Epidermal melanocyte (primary cell): ENCODE measurements at regions not wholly inside any gene's neighbourhood (a gene's known extent, or its start where the extent isn't known, plus 50 kb on each side); places are given as distances from the start of the nearest gene placed in this dataset.

Experiments used
- DNase-seq: peaks from one replicate; pipeline ENCODE4 v3.0.0; 2011; ENCODE audit warnings: low spot score; ENCODE audit not compliant: insufficient read length

DNA sequence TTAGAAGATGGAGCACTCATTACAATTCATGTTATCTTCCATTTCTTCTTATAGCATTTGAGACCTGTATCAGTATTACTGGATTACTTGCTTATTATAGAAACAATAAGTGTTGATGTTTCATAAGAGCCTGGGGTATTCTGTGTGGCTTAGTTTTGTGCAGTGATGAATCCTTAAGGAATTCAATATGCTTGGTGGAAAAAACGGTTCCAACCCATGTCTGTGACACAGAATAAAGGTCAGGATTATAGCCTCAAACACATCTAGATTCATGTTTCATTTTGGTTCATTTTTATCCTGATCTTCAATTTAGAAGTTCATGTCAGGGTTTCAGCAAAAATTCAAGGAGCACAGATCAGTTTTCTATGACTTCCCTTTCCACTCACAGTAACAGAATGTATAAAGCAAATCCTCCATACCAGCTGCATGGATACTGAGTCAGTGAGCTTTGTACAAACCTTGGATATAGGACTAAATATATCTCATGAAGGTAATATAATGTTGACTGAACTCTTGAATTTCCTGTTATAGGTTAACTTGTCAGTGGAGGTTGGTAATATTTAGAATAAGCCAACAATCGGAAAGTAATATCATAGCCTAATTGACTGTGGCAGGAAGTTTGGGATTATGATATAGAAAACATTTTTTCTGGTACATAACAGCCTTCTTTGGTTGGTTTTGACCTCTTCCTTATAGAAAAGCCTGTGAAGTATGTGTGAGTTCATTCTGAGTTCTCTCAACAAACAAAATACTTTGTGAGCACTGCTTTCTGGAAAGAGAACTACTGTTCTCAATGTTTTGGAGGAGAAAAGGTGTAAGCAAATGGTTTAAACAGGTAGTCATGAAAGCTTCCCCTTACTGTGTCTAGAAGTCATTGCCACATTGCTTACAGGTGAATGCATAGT, 218.2 kb upstream of the TPM1 start:
- peak; percentile 27 for DNase-seq

DNA sequence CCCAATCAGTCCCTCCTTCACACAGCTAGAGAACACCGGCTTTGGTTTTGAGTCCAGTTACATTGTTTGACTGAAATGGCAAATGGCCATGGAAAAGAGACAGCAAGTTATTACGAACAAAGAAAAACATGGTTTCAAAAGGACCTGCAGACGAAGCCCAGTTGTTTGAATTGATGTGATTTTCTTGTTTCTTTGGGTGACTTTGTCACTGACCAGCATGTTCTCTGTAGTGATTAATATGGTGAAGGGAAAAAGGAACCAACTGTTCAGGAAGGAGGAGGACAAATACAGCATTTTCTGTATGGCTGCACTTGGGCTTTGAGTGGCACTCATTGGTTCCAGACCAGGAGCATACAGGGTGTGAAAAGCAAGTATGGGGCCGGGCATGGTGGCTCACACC, 217.4 kb upstream of the TPM1 start:
- no peak for DNase-seq

GRCh38 chr15:62826561-62826960, 216.0 kb upstream of the TPM1 start:
- DNase-seq: no peak

DNA sequence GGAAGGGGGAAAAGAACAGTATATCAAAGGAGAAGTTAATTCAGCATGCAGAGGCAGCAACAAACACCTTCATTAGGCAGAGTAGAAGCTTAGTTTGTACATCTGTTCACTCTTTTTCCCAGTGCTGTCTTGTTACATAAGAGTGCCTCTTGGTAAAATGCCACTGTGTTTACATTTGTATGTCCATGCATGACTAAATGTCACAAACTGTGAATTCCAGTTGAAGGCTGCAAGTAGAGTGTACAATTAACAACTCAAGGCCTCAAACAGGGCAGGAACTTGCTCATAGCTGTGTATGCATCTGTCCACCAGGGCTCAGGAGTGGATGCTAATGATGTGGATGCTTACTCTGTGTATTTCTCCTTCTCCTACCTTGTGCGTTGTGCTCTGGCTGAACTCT, 214.2 kb upstream of the TPM1 start:
- DNase-seq: no peak

DNA sequence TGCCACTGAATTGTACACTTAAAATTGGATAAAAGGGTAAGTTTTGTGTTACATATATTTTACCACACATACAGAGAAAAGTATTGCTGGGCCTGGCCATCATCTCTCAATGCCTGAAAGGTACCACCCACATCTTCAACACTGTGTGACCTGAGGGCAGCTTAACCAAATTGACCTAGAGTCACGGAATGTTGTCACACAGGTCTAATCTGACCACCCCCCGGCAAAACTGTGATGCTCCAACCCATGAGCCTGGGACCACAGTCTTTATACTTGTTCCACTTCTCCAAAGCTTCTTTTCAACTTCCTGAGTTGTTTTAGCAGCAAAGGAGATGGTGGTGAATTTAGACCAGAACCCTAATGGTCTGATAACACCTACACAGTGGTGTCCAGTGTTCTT, 210.3 kb upstream of the TPM1 start:
- no peak for DNase-seq

- DNase-seq: peak; percentile 36
Measured at GRCh38 chr15:62833646-62834045, 208.9 kb upstream of the TPM1 start.

DNA sequence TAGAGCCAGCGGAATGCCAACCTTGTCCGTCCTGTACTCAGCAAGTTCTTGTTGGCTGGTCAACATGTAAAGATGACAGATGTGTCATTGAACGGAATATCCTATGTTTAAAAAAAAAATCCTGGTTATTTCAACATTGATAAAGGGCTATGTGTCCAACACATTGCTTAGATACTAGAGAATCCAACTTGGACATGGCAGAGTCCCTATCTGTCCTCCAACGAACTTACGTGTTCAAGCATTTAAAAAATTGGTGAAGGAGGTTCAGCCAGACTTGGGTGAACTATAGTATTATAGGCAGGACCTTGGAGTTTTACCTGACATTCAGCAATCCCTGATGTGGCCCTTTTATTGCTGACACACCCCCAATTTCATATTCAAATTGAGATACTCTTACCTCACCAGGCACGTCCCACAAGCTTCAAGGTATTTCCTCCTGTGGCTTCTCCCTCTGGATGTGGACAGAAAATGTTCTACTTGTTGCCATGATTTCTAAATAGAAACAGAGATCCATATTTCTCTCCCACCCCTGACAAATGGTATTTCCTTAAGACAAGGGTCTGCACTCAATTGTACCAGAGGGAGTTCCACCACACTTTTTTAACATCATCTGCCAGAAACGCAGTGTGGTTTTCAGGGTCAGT, 207.7 kb upstream of the TPM1 start:
- no peak for DNase-seq

- DNase-seq: no peak
Measured at GRCh38 chr15:62835351-62835750, 207.2 kb upstream of the TPM1 start.

DNA sequence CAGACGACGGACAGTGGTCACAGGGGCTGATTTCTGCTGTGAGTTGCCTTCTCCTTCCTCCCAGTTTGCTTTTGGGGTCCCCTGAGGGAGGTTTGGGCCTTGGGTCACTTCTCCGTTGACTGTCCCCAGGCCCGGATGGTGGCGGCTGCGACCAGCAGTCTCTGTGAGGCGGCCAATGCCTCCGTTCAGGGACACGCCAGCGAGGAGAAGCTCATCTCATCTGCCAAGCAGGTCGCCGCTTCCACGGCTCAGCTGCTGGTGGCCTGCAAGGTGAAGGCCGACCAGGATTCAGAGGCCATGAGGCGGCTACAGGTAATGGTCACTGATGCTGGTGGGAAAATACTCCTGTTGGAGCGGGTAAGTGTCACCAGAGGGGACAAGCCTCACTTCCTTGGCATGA, 206.8 kb upstream of the TPM1 start:
- no peak for DNase-seq

DNA sequence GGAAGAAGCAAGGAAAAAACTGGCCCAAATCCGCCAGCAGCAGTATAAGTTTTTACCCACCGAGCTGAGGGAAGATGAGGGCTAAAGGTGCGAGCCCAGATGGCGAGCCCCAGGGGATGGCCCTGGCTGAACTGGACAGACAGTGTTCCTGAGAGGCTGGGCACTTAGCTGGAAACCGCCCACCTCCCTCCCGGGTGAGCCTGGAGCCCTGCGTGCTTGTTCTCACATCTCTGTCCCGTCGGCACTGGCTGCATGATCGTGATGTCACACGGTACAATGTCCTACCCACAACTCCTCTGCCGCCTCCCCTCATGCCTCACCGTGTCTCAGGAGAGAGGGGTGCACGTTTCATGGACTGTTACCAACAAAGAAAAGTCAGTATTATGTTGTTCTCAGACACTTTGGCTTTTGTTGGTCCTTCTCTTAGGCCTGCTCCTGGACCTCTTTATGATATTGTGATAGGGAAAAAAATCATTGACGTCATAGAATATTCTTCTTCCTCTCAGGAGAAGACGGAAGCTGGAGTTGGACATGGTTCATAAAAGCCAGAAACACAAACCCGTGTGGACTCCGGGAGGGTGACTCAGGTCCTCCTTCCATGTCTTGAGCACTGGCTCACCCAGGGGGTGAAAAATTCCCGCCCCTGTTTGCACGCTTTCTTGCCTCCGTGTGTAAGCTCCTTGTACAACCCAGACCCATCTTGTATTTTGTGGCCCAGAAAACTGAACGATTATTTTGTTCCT, 201.8 kb upstream of the TPM1 start:
- no peak for DNase-seq

GRCh38 chr15:62841269-62841628, 201.3 kb upstream of the TPM1 start:
- no peak for DNase-seq

- no peak for DNase-seq
Measured at GRCh38 chr15:62841891-62842559, 200.5 kb upstream of the TPM1 start.

DNA sequence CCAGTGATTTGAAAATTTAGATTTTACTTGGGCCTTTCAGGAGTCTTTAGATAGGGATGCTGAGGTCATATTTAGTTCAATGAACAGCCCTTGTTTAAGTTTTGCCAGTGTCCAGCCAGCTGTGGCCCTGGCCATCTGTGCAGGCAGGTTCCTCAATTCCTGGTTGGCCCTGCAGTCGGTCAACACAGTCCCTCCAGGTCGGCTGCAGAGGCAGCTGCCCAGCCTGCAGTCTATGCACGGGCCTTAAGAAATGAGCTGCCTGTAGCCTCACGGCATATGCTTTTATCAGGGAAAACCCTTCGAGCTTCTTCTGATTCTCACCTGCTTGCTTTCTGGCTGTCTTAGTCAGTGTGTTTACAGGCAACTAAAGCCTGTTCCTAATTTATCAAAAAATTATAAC, 199.2 kb upstream of the TPM1 start:
- DNase-seq: no peak

DNA sequence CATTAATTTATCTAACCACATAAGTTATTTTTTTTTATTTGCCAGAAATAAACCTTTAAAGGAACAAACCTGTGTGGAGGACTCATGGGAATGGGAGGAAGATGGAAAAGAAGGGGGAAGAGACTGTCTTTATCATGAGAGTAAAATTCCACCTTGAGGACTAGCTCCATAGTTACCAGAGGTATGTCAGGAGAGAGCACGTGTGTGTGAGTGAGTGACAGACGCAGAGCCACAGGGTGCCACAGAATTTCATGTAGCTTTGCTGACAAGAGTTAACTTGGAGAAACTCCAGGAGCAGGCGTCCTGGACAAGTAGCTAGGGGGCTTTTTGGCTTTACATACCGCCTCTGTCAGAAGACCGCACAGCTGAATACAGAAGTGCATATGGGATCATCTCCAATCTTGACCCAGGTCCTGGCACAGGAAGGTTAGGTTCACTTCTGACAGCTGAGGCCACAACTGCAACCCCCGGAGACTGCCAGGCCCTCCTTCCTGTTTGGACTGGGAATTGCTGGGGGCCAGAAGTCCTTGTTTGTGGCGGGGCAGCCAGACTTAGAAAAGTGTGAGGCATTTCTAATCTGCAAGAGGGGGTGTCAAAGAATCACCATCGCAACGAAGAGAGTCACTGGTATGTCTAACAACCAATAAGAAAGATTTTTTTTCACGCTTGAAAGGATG, 197.8 kb upstream of the TPM1 start:
- no peak for DNase-seq

DNA sequence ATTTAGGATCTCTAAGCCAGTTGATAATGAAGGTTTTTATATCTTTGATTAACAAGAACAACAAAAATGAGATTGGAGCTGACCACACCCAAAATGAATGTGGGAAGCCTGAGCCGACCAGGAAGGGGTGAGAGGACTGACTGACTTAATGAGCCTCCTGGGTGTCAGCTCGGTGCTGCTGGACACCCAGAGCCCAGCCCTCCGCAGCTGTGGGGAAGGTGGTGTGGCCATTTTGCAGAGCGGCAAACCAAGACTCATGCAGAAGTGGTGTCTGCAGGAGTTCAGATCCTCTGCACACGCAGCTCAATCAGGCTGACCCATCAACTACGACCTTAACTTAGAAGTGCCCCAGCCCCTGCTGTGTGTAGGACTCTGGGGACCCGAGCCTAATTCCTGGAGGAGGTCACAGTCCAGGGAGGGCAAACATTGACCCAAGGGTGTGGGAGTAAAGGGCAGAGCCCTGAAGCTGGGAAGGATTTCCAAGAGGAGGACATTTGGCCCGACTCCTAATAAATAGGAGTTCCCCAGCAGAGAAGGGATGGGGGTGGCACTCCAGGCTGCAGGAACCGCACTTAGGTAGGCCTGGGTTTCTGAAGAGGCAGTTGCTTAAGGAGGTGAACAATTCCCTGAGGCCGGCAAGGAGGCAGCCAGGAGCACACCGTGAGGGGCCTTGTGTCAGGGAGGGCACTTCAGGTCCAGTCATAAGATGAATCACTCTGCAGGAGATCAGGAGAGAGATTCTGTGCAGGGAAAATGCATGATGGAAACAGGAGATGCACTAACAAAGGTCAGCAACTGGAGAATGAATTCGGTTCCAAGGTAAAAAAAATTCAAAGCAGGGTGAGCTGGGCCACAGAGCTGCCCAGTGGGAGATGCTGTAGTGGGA, 197.1 kb upstream of the TPM1 start:
- no peak for DNase-seq

DNA sequence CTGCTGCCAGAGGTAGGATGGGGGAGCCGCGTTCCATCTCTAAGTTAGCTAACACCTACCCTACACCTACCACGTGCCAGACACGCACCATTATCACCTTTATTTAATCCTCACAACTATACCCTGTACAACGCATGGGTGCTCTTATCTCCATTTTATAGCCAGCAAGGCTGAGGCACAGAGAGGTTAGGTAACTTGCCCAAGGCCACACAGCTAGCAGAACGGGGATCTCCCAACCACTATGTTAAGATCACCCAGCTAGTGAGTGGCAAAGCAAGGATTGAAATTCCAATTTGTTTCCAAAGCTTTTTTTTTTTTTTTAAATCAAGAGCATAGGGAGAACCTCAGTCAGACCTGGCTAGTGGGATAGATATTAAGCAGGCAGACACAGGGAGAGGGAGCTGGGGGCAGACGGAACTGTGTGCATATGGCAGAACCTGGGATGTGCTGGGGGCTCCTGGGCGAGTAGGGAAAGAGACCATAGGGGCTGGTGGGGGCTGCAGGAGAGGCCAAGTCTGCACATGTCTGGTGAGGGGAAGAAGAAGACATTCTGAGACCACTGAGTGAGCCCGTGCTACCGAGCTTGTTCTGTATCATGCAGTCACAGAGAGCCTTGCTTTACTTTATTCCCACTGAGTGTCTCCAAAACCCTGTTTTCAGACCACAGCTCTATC, 196.3 kb upstream of the TPM1 start:
- DNase-seq: no peak

- no peak for DNase-seq
Measured at GRCh38 chr15:62846805-62847495, 195.6 kb upstream of the TPM1 start.

GRCh38 chr15:62847900-62848489, 194.6 kb upstream of the TPM1 start:
- DNase-seq: no peak

DNA sequence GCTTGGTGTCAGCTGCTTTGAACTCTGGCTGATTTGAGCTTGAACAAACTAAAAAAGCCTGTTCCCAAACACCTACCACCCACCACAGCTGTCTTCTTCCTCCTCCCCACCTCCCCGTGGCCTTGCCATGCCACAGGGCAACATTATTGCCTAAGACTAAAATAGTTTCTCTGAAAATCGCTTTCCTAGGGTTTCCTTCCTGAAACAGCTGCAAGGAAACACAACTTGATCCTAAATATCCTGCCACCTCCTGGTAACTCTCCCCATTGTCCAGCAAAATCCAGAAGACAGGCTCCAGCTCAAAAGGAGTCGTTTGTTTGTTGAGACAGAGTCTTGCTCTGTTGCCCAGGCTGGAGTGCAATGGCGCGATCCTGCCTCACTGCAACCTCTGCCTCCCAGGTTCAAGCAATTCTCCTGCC, 193.9 kb upstream of the TPM1 start:
- DNase-seq: no peak
